ENCODE measurements at regions not wholly inside any gene's neighbourhood (a gene's known extent, or its start where the extent isn't known, plus 50 kb on each side); places are given as distances from the start of the nearest gene placed in this dataset.
"Not testable (repeated sequence)": the region's sequence is repeated elsewhere in the genome, so short reads cannot be mapped to it uniquely, and the experiment has no call there.

DNA sequence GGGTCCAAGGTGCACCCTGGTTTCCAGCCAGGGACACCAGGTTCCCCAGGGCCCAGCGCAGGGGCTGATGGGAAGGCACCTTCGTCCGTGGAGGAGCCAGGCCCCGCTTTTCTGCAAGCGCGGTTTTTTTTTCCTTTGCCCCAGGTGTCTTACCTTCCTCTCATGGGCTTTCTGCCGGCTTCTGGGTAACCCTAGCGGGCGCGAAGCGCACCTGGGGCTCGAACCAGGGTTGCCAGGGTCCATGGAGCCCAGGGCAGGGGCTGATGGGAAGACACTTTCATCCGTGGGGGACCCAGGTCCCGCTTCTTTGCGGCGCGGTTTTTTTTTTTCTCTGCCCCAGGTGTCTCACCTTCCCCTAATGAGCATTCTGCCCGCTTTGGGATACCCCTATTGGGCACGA lies 529.3 kb downstream of the FOXD4L4 start:
- peak overlapping the region; percentile 48 for H3K4me3 Mint-ChIP-seq
- DNase-seq (ENCODE audit: low spot score); H3K9me3 Mint-ChIP-seq; H3K36me3 Mint-ChIP-seq (ENCODE audit: low read depth); H3K27ac Mint-ChIP-seq; H3K4me1 Mint-ChIP-seq (ENCODE audit: low read depth); H3K27me3 Mint-ChIP-seq (ENCODE audit: low read depth): not testable (repeated sequence)

DNA sequence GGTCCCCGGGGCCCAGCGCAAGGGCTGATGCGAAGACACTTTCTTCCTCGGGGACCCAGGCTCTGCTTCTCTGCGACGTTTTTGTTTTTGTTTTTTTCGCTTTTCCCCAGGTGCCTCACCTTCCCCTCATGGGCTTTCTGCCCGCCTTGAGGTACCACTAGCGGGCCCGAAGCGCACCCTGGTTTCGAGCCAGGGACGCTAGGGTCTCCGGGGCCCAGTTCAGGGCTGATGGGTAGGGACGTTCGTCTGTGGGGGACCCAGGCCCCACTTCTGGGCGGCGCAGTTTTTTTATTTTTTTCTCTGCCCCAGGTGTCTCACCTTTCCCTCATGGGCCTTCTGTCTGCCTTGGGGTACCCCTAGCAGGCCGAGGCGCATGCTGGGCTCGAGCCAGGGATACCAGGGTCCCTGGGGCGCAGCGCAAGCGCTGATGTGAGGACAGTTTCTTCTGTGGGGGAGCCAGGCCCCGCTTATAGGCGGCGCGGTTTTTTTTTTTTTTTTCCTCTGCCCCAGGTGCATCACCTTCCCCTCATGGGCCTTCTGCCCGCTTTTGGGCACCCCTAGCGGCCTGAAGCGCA lies 530.0 kb downstream of the FOXD4L4 start:
- not testable (repeated sequence) for DNase-seq (ENCODE audit: low spot score); H3K4me1 Mint-ChIP-seq (ENCODE audit: low read depth); H3K27me3 Mint-ChIP-seq (ENCODE audit: low read depth); H3K36me3 Mint-ChIP-seq (ENCODE audit: low read depth); H3K9me3 Mint-ChIP-seq; H3K27ac Mint-ChIP-seq; H3K4me3 Mint-ChIP-seq

DNA sequence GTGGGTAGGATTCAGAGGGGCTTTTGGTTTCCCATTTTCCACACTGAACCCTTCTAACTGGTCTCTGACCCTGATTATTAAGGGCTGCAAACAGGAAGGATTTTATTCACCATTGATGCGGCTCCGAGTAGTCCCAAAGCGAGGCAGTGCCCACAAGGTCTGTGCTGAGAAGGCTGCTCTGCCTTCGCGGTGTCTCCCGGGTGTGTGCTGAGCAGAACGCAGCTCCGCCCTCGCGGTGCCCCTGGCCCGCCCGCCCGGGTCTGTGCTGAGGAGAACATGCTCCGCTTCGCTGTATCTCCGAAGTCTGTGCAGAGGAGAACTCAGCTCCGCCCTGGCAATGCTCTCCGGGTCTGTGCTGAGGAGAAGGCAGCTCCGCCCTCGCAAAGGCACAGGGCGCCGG lies 530.7 kb downstream of the FOXD4L4 start:
- not testable (repeated sequence) for H3K4me3 Mint-ChIP-seq; H3K4me1 Mint-ChIP-seq (ENCODE audit: low read depth); H3K9me3 Mint-ChIP-seq; H3K27me3 Mint-ChIP-seq (ENCODE audit: low read depth); H3K36me3 Mint-ChIP-seq (ENCODE audit: low read depth)
- peak overlapping the region; percentile 31 for H3K27ac Mint-ChIP-seq
- DNase-seq (ENCODE audit: low spot score), result peak; percentile 46

DNA sequence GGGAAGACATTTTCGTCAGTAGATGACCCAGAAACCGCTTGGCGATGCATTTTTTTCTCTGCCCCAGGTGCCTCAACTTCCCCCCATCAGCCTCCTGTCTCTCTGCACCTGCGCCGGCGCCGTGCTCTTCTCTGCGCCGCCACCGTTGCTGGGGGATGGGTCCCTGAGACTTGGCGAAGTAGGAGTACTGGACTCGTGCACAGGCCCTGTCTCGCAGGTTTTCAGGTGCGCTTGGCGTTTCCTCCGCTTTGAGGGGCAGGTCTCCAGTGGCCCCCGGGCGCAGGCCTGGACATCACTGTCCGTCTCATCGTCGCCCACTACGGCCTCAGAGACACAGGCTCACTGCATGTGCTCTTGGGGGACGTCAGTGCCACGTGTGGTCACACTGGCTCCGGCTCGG lies 532.1 kb downstream of the FOXD4L4 start:
- peak overlapping the region; percentile 48 for H3K4me3 Mint-ChIP-seq
- H3K9me3 Mint-ChIP-seq; H3K27ac Mint-ChIP-seq; DNase-seq (ENCODE audit: low spot score); H3K27me3 Mint-ChIP-seq (ENCODE audit: low read depth); H3K4me1 Mint-ChIP-seq (ENCODE audit: low read depth); H3K36me3 Mint-ChIP-seq (ENCODE audit: low read depth): not testable (repeated sequence)

DNA sequence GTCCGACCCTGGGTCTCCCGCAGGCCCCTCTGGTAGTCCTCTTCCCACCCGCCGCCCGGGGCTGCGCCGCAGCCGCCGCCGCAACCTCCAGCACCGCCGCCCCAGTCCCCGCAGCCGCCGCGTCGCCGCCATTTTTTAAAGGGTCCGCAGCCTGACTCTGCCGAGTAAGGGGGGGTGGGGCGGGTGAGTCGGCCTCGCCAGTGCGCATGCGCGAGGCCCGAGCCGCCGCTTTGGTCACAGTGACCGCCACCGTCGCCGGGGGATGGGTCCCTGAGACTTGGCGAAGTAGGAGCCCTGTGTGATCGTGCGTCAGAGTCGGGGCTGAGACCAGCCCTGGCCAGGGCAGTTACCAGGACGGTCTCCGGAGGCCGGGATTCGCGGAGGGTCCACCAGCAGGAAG lies 532.8 kb downstream of the FOXD4L4 start:
- H3K27ac Mint-ChIP-seq; H3K36me3 Mint-ChIP-seq (ENCODE audit: low read depth); H3K9me3 Mint-ChIP-seq; H3K27me3 Mint-ChIP-seq (ENCODE audit: low read depth); H3K4me1 Mint-ChIP-seq (ENCODE audit: low read depth): not testable (repeated sequence)
- peak overlapping the region; percentile 91 for H3K4me3 Mint-ChIP-seq
- DNase-seq (ENCODE audit: low spot score), result peak; percentile 71

DNA sequence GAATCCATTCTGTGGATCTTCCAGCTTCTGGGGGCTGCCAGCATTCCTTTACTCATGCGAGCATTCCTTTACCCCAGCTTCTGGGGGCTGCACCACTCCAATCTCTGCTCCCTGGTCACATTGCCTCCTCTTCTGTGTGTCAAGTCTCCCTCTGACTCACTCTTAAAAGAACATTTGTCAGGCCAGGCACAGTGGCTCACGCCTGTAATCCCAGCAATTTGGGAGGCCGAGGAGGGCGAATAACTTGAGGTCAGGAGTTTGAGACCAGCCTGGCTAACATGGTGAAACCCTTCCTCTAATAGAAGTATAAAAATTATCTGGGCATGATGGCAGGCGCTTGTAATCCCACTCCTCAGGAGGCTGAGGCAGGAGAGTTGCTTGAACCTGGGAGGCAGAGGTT lies 541.9 kb downstream of the FOXD4L4 start:
- not testable (repeated sequence) for H3K27ac Mint-ChIP-seq; H3K4me1 Mint-ChIP-seq (ENCODE audit: low read depth); H3K9me3 Mint-ChIP-seq; H3K36me3 Mint-ChIP-seq (ENCODE audit: low read depth); H3K4me3 Mint-ChIP-seq; H3K27me3 Mint-ChIP-seq (ENCODE audit: low read depth); DNase-seq (ENCODE audit: low spot score)

All from T-helper 2 cell treated with Interferon-gamma antibody and Interleukin-4, amounts not matched to agents 5 μg/mL and 100 μg/mL, for 36 hours (primary cell).